Heart left ventricle (tissue), 13 donors: ENCODE measurements at regions not wholly inside any gene's neighbourhood (a gene's known extent, or its start where the extent isn't known, plus 50 kb on each side); places are given as distances from the start of the nearest gene placed in this dataset.

Experiments used
- POLR2A ChIP-seq, 2 donors: fragments of 450-650 bp; IDR thresholded peaks; one replicate each; pipeline ENCODE4 v1.6.1; 2017; ENCODE audit warnings: antibody characterized with exemption in 2 of 2, mild to moderate bottlenecking in 2 of 2, moderate library complexity in 2 of 2
- TF ChIP-seq, protein P1 (sequence below), 12 donors: fragments of 200-600 bp; sonication (generic) in 4 of 12; IDR thresholded peaks; one replicate each; pipeline versions ENCODE4 v1.5.0 to v1.8.0; 2018 to 2022; ENCODE audit warnings: antibody characterized with exemption in 12 of 12, mild to moderate bottlenecking in 5 of 12
- donor health status: ischemic (EF 13 %, LVEDD 7.1; RV severe dilation, severe dysfunction).
- donor health status: DM: no; HTN: yes; CAD: no.
- donor health status: DM: no; HTN: no; CAD: no.
- donor health status: ischemic (EF 25% LVEDD 6.9; RV normal size, moderate dysfunction).
- donor health status: ischemic (EF 25% LVEDD 5.7; RV mildly dilated, moderate dysfunction).
- donor health status: ischemic (EF 35%, LVEDD 5.7; RV mildly dilated, moderate dysfunction).
- donor health status: nonischemic (EF 11% LVEDD 7.7; RV severe dilation, severe dysfunction).
- donor health status: DM: yes; HTN: yes; CAD: no.
- donor health status: PGD.
- donor health status: ischemic (EF 29% LVEDD 5.4; RV normal size, mild dysfunction).
- donor health status: nonischemic (EF 23%, LVEDD 6.1; RV moderate dilation, normal function).

DNA sequence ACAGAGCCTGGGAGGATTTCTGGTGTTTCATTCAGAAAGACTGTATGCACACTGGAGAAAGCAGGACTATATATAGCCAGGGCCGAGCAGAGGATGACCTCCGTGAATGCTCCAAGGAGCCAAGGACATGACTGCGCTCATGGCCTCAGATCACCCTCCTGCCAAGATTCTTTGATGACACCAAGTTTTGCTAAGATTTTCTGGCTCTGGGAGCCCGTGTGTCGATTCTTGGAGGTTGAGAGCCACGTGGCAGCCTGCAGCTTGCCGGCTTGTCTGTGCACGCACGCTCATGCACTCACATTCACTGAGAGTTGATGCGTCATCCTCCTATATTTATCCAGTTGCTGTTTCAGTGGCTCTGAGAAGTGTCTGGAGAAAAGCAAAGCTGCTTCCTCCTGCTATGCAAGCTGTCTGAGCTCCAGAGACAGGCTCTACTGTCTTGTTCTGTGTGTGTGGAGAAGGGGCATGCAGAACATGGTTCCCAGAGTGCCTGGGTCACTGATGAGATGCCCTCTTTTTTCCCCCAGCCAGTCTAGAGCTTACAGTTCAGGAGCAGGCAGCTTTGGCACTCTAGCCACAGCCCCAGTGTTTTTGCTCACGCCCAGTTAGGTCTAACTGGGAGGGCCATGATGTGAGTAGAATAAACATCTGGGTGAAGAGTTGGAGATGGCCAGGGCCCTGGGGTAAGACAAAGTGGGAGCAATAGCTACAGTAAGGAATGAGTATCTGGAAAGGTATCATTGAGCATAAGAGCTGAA, 64.9 kb upstream of the SCOC start:
- TF ChIP-seq, protein P1, sequence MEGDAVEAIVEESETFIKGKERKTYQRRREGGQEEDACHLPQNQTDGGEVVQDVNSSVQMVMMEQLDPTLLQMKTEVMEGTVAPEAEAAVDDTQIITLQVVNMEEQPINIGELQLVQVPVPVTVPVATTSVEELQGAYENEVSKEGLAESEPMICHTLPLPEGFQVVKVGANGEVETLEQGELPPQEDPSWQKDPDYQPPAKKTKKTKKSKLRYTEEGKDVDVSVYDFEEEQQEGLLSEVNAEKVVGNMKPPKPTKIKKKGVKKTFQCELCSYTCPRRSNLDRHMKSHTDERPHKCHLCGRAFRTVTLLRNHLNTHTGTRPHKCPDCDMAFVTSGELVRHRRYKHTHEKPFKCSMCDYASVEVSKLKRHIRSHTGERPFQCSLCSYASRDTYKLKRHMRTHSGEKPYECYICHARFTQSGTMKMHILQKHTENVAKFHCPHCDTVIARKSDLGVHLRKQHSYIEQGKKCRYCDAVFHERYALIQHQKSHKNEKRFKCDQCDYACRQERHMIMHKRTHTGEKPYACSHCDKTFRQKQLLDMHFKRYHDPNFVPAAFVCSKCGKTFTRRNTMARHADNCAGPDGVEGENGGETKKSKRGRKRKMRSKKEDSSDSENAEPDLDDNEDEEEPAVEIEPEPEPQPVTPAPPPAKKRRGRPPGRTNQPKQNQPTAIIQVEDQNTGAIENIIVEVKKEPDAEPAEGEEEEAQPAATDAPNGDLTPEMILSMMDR (IDR thresholded peaks at IDR 0.05): no peak
- TF ChIP-seq POLR2A (IDR thresholded peaks at IDR 0.05): no peak
